Bone marrow (tissue), 2 donors: ENCODE measurements at regions not wholly inside any gene's neighbourhood (a gene's known extent, or its start where the extent isn't known, plus 50 kb on each side); places are given as distances from the start of the nearest gene placed in this dataset.

ENCODE experiments used
- DNase-seq, 2 donors: peaks; one replicate each; lab custom pipeline; 2025; lab: John Stamatoyannopoulos, UW

DNA sequence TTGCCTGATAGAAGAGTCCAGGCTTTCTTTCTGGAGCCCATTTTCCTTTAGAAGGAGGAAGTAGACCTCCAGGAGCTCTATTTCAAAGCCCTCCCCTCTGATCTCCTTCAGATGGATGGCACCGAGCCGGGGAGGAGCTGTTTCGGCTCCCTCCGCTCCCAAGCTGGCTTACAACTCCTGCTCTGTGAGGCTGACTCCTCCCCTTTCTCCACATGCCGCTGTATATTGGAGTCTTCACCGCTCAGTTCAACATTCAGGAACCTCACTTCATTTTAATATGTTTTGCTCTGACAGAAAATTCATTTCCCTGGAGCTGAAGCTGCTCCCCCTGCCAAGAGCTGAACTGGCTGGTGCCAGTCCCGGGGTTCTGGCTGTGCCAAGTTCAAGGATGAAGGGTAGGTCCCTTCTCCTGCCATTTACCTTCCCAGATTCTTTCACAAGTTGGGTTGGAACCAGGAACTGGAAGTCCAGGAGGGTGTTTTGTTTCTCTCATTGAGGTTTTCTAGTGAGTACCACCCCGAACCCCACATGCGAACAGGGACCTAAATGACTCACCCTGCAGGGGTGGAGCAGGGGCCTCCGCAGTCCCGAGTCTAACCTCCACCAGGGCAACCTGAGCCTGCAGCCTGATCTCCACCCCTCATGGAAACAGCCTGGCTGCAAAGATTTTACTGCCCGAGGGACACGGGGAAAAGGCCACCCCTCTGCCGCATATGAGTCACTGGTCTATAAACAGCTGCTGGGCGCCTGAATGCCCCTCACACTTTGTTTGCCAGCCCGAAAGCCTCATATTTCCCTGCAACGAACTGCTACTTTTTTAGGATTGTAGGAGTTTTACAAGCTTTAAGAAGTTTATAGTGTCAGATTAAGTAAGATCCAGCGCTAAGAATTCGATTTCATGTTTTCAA lies 68.6 kb upstream of the FOXA2 start:
- no peak for DNase-seq

DNA sequence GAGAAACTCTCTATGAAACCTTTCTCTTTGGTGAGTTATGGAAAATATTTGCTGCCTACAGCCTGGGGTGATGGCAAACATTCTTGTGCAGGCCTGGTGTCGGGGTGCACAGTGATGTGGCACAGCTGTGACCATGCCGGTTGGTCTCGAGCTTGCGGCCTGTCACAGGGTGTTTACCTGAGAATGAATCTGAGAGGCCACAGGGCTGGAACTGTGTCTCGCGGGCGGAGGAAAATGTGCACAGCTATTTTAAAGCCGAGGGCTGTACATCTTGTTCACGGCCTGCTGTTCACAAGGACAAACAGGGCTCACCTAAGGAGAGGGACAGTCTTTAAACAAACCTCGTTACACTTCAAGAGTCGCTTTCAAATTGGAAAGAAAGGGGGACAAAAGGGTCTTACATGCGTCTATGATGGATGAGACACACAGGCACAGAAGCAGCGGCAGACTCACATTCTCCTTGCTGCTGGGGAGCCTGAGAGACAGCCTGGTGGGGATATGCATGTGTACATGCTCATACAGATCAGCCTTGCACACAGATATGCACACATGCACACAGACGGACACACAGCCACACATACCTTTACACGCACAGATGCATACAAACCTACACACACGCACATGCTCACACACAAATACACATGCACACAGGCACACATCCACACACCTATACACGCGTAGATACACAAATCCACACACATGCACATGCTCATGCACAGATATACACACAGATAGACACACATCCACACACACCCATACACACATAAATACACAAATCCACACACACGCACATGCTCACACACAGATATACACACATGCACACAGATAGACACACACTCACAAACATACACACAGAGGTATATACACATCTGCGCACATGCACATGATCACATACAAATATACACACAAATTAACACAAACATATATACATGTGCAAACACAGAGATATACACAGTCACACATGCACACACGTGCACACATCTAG lies 69.6 kb upstream of the FOXA2 start:
- DNase-seq = no peak

DNA sequence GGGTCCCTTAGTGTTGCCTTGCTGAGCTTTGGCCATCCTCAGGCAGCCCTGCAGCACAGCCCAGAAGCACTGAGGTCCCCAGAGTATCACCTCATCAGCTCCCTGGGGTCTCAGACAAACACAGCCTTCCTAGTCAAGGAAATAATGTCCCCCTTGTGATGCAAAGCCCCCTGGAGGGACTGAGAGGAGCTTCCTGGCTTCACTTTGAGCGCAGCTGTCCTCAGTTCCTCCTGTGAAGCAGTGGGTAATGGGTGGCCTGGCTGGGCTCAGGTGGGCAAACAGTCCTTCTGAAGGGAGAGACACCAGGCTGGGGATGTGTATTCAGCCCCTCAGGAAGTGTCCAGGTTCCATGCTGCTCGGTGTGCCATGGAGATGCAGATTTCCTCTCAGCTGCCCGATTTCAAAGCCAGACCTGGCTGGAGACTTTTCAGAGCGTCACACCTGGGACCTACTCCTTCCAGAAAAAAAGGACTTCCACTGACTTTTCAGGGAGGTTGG lies 79.2 kb upstream of the FOXA2 start:
- no peak for DNase-seq

DNA sequence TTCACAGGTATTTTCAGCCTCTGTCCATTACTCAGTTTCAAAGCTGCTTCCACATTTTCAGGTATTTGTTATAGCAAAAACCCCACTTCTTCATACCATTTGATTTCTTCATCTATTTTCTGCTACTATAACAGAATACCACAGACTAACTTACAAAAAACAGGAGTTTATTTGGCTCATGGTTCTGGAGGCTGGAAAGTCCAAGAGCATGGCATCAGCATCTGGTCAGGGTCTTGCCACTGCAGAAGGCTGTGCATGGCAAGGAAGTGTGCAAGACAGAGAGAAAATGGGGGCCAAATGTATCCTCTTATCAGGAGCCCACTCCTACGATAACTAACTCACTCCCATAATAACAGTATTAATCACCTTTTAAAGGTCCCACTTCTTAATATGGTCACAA lies 82.8 kb upstream of the FOXA2 start:
- no peak for DNase-seq

DNA sequence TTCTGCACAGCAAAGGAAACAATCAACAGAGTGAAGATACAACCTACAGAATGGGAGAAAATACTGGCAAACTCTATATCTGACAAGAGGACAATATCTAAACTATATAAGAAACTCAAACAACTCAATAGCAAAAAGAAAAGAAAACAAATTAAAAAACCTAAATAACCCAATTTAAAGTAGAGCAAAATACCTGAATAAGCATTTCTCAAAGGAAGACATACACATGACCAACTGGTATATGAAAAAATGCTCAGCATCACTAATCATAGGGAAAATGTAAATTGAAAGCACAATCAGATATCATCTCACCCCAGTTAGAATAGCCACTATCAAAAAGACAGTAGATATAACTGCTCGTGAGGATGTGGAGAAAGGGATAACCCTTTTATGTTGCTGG lies 87.8 kb upstream of the FOXA2 start:
- DNase-seq = no peak

DNA sequence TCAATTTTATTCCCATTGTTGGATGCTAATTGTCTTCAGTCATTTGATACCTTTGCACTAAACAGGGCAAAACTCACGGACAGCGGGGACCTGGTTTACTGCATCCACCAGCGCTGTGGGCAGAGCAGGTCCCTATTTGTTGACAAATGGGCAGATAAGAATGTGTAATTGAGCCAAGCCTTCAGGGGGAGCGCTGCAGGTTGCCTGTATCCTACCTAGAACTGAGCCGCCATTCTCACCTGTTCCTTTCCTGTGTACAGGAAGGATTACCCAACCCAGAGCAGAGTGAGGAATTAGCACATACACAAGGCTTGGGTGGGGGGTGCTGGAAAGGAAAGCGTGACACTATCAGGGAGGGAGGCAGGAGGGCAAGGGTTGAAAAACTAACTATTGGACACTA lies 89.1 kb upstream of the FOXA2 start:
- DNase-seq = no peak

DNA sequence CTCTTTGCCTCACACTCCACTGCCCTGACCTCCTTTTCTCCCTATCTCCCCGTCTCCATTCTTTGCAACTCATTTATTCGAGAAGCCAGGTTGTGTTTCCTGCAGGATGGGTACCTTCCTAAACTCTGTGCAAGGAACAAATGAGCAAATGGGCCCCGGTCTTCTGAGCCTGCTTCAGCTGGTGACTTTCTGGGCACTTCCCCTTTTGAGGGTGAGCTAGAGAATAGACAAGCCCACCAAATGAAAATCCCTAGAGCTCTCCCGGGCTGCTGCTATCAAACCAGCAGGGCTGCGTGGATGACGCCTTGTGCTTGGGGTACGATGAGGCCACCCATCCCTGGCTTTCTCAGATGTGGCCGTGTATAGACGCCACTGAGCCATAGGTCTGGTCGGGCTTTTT lies 91.0 kb upstream of the FOXA2 start:
- no peak for DNase-seq

DNA sequence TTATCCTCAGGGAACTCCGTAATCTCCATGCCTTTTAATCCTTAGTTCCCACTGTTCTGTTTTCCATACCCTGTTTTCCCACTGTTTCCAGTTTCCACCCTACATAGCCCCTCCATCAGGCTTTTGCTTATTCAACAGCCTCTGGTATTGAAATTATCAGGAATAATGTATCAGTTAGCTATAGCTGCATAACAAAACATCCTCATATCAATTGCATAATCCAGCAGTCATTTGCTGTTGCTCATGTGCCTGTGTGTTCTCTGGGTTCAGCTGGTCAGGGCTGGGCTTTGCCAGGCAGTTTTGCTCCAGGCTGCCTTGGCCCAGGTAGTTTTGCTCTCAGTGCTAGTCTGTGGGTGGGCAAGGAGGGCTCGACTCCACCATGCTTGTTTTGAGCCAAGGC lies 94.3 kb upstream of the FOXA2 start:
- no peak for DNase-seq

DNA sequence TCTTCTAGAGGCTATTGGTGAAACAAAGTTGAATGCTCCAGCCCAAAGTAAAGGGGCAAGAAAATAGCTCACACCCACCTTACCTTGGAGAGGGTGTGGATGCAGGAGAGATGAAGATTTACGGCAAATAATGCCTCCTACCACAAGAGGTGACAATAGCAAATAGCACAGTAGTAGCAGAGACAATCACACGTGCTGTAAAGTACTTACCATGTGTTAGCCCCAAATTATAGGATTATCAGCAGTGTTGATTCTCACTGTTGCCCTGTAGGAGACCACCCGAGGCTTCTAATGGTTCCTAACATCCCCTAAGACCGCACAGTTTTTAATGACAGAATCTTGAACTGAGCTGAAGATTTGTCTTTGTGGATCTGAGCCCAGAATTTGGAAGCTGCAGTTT lies 94.8 kb upstream of the FOXA2 start:
- no peak for DNase-seq

DNA sequence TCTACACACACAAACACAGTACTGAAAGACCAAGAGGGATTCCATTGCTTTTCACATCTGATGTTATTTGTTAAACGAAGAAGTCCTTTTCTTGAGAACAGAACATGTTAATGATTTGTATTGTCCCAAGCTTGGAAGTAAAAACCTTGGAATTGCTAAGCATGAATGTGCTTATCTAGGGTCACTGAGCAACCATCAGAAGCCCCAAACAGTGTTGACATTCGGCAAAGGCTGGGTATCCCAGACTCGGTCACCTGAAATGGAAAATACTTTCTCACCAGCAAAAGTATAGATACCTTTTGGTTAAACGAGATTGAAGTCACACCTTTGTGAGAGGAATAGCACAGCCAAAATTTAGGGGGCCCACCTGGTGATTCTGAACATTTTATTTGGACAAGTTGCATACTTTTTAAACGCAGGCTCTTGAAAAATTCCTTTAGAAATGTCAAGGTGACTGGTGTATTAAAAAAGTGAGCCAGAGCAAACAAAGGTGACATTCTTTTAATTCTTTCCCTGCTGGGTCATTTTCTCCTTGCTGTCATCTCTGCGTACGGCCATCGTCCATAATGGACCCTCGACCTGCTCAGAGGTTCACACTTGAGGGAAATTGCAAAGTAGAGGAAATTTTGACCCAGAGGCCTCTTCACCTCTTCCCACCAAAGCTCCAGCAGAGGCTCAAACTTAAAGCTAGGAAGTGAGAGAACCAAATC lies 95.8 kb upstream of the FOXA2 start:
- DNase-seq = no peak

DNA sequence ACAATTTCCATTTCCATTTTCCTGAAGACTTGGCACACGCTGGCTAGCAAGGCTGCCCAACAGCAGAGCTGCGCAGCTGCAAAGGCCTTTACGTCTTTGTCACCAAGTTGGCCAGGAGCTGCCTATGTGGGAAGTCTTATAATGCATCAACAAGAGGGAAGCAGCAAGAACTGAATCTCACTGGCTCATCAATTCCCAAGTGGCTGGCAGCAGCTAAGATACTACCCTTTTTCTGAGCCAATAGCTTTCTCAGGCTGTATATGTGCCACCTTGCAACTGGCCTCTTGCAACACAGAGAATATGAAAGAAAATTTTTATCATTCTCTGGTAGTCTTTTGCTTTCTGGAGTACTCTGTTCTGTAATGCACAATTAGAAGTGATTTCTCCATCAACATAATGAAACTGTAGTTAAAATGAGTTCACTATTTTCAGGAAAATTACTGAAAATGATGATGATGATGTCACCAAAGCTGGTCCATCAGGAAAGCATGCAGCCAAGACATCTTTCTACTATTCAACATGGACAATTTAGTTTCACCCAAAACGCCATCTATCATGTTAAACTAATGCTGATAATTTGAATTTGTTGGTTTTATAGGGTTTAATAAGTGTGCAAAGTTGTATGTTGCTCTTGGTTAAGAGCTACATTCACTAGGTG lies 97.3 kb upstream of the FOXA2 start:
- DNase-seq = no peak

DNA sequence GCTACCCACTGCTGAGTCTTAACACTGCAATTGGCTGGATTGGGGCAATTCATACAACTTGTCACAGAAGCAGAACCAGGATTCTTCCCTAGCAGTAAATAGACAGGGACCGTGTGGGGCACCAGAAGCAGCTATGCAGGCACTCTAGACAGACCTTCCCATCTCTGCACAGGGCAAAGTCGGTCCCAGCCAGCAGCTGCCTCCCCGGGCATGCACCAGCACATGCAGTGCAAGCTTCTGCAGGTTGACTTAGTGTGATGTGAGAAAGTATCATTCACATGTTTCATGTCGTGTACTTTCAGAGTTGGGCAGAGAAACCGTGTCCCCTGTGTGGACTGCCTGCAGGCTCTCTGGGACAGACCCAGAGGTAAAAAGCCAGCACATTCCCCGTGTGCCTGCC lies 98.0 kb upstream of the FOXA2 start:
- DNase-seq = no peak

DNA sequence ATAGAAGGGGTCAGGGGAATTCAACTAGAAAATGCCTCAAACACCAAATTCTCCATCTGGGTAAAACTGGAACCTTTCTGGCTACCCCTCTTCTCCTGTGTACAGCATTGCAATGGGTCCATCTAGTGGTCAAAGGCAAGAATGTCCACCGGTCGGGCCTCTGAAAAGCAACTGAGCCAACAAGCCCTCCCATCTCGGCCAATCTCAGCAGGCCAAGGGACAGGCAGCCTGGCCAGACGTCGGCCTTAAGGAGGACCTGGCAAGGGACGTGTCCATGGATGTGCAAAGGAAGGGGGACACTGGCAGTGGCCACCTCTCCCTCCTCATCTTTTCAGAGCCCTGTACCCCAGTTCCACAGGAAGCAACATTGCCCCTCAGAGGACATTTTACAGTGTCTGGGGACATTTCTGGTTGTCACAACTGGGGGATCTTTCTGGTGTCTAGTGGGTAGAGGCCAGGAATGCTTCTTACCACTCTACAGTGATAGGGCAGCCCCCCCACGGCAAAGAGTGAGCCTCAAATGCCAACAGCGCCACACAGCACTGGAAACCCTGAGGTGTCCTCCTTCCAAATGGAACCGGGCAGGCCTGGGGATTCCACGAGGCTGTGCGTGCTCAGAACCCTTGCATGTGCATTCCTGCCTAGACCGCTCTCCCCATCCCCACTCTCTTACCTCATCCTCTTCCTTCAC lies 99.8 kb upstream of the FOXA2 start:
- DNase-seq = peak; percentile 5 to 46

DNA sequence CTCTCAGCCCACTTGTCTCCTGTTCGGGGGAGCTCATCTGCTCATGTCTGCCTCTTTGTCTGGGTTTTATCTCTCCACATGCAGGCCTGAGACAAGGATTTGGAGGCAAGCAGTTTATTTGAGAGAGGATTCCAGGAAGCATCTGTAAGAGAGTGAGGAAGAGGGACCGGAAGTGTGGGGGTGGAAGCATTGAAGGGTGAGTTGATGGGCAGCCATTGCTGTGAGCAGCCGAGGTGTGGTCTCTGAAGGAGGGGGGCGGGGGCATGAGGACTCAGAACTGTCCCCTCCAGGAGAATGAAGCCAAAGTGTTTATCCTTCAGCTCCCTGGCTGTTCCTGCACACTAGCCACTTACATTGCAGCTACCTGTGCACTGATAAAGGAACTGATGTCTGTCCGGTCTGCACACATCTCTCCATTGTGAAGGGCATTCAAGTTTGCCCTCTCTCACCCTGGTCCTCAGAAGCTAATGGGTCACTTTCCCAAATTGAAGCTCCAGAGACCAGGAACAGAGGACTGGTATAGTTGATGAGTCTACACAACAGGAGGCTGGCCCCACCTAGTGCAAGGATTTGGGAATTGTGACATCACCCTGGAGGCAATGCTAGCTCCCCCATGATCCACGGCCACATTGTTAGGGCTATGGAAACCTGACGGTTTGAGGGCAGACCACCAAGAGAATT lies 100.5 kb upstream of the FOXA2 start:
- DNase-seq = peak in 1 of 2 donors; percentile 80

DNA sequence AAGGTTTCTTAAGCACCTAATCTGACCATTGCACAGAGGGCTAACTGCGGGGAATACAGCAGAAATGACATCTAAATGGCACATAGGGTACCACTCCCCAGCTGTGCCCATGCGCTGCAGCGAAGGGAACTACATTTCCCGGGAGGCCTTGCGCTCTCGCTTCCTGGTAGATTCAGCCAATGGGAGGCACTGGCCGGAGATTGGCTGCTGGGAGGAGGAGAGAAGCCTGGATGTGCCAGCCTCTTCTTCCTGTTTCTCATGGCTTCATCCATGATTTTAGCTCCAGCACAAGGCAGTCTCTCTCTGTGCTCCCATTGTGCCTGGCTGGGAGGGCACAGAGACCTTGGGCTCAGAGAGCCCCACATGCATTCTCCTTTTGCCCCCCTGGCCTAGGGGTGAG lies 101.7 kb upstream of the FOXA2 start:
- no peak for DNase-seq

DNA sequence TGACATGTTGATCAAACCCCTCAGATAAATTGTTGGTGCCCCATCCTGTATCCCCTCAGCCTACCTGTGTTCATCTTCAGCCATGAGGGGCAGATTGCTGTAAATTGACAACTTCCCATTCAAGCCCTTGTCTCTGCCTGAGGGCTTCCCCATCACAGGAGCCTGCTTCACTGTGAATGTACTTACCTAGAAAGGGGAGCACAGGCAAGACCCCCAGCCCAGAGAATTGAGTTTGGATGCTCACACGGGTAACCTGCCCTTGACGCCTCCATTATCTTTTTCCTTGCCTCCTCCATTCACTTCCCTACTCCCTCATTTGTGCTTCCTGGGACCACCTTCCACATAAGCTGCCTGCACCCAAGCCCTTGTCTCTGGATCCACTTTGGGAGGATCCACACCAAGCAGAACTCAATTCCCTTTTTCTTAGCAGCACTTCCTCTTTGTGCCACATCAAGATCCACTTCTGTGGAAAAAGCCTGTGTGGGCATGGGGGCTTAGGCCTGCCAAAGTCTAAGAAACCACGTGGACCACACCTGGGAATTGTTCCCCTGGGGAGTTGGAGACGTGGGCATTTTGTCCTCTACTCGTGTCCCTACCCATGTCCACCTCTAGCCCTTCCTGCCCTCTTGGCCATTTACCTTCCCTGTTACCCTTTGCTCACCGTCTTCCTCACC lies 103.4 kb upstream of the FOXA2 start:
- no peak for DNase-seq

DNA sequence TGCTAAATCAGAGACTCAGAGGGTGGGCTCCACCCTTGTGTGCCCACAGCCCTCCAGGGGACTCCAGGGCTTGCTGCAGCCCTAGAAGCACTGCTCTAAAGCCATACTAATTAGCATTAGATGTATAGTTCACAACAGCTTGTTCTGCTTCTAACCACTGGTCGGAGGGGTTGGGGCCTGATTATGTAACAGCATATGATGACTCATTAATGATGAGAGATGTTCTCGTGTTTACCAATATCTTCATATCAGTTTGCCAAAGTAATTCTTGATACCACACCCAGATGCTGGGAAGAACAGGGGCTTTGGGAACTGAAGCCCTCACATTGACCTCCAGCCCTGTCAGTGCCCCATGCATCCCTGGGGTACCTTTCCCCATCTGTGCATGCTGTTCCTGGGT lies 104.1 kb upstream of the FOXA2 start:
- DNase-seq = no peak

DNA sequence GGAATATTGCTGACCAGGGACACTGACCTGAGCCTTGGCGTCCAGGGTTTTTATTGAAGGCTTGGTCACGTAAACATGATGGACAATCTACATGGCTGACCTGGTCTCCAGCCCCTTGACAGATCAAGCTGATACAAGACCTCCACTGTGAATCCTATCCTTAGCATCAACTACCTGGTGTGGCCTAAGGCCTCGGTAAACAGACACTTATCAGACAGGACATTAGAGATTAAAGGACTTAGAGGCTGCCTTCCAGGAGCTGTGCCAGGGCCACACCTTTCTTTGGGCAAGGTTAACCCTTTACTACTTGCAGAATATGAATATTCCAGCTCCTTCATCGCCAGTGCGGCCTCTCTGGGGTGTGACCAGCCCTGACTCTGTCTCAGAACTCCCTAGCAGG lies 104.9 kb upstream of the FOXA2 start:
- DNase-seq = no peak

DNA sequence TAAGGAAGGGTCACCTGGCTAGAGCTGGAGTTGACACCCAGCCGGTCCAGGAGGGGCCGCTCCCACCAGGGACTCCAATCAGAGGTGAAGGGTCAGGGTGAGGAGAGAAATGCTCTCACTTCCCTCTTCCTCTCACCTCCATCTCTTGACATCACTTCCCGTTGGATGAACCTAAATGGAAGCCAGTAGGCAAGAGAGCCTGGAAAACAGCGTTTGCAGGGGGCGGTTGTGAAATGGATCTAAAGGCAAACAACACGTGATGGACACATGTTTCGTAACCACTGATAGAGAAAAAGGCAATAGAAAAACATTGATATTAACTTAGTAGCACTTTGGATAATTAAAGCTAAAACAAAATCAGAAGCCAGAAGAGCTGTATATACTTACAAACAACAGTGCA lies 105.6 kb upstream of the FOXA2 start:
- DNase-seq = no peak
